K562 (cell line): ENCODE measurements at regions not wholly inside any gene's neighbourhood (a gene's known extent, or its start where the extent isn't known, plus 50 kb on each side); places are given as distances from the start of the nearest gene placed in this dataset.

Experiments used
- ATAC-seq: fragments of 200-7000 bp; cut with Tn5 transposase; 3 replicates; pipeline ENCODE4 v1.9.1; 2020; ENCODE audit warnings: moderate library complexity
- BruUV-seq: library from RNA; stranded (reverse); fragments of 400-500 nt; replicated peaks from 2 replicates; lab custom pipeline; 2021; lab: Mats Ljungman, UMichigan
- CTCF ChIA-PET: fragments of 300-600 bp; formaldehyde crosslinking; extraction: SDS; loops from one replicate; lab custom pipeline; 2021; ENCODE audit warnings: low intra/inter-chr PET ratio; lab: Yijun Ruan, JAX
- POLR2A ChIA-PET: fragments of 300-600, 350-650 bp; sonication (Branson Sonifier 250); formaldehyde crosslinking; extraction: SDS; loops from one replicate; lab custom pipeline; 2021; ENCODE audit warnings: antibody characterized with exemption, inconsistent platforms; lab: Yijun Ruan, JAX
- DNase-seq, 4 experiments: peaks; one replicate each; pipeline versions ENCODE4 v3.0.0 to v3.0.0-alpha.2; 2011 to 2018; ENCODE audit warnings: low spot score in 3 of 4, mixed read lengths in 3 of 4; ENCODE audit errors: extremely low read depth in 1 of 4
- FAIRE-seq: peaks from 2 replicates; lab custom pipeline; 2011; peaks lifted over from hg19 to GRCh38; lab: Jason Lieb, UNC
- H2AFZ ChIP-seq: 2 replicates; pipeline ENCODE4 v1.6.0; 2011; ENCODE audit warnings: low read depth, low read length, control low read depth, inconsistent platforms
- H3K27ac ChIP-seq: fragments of 200-600 bp; 3 replicates; pipeline ENCODE4 v1.8.0; 2011; ENCODE audit warnings: low read depth, mild to moderate bottlenecking, control low read depth, inconsistent platforms, low read length, moderate library complexity, mixed read lengths; ENCODE audit errors: extremely low read depth
- H3K27me3 ChIP-seq, 2 experiments: fragments of 300-600 bp in 1 of 2; 2 replicates in 1 of 2; 3 replicates in 1 of 2; pipeline versions ENCODE4 v1.6.0 to v1.8.0; 2011; ENCODE audit warnings: inconsistent platforms in 2 of 2, low read length in 2 of 2, mild to moderate bottlenecking in 1 of 2, mixed read lengths in 1 of 2, moderate library complexity in 1 of 2; ENCODE audit not compliant: control insufficient read depth in 2 of 2, insufficient read depth in 2 of 2
- H3K36me3 ChIP-seq: fragments of 300-600 bp; 3 replicates; pipeline ENCODE4 v1.8.0; 2011; ENCODE audit warnings: mild to moderate bottlenecking, low read length, inconsistent platforms; ENCODE audit not compliant: control insufficient read depth, insufficient read depth
- H3K4me1 ChIP-seq, 2 experiments: fragments of 200-600 bp in 1 of 2; replicated peaks in 1 of 2; 2 replicates in 1 of 2; 3 replicates in 1 of 2; pipeline versions ENCODE4 v1.5.1 to v1.8.0; 2011; ENCODE audit warnings: inconsistent platforms in 2 of 2, low read length in 2 of 2, mild to moderate bottlenecking in 1 of 2, mixed read lengths in 1 of 2, moderate library complexity in 1 of 2; ENCODE audit not compliant: control insufficient read depth in 2 of 2, insufficient read depth in 2 of 2
- H3K4me2 ChIP-seq: 2 replicates; pipeline ENCODE4 v1.6.1; 2011; ENCODE audit warnings: low read length, control low read depth, inconsistent platforms, mixed read lengths; ENCODE audit not compliant: insufficient read depth
- H3K4me3 ChIP-seq: fragments of 200-600 bp; sonication (generic), shearing (Covaris generic); 2 replicates; pipeline ENCODE4 v1.5.1; 2016; ENCODE audit warnings: control low read depth, inconsistent platforms
- H3K79me2 ChIP-seq: fragments of 200-600 bp; 3 replicates; pipeline ENCODE4 v1.8.0; 2011; ENCODE audit warnings: low read length, inconsistent platforms; ENCODE audit not compliant: control insufficient read depth, insufficient read depth
- H3K9ac ChIP-seq, 2 experiments: 2 replicates each; pipeline versions ENCODE4 v1.6.0 to v1.6.1; 2011; ENCODE audit warnings: low read depth in 2 of 2, low read length in 2 of 2, control low read depth in 1 of 2, inconsistent platforms in 1 of 2, mild to moderate bottlenecking in 1 of 2, mixed read lengths in 1 of 2; ENCODE audit not compliant: insufficient read depth in 1 of 2
- H3K9me1 ChIP-seq: one replicate; pipeline ENCODE4 v1.6.0; 2011; ENCODE audit warnings: inconsistent platforms, mild to moderate bottlenecking, low read length, moderate library complexity; ENCODE audit not compliant: control insufficient read depth, insufficient read depth
- H3K9me3 ChIP-seq: replicated peaks from 2 replicates; pipeline ENCODE4 v1.5.1; 2011; ENCODE audit warnings: low read depth, low read length, inconsistent platforms; ENCODE audit not compliant: control insufficient read depth, insufficient read depth
- H4K20me1 ChIP-seq: replicated peaks from 2 replicates; pipeline ENCODE4 v1.6.1; 2011; ENCODE audit warnings: low read length, inconsistent platforms, mixed read lengths; ENCODE audit not compliant: control insufficient read depth, insufficient read depth
- CEBPB ChIP-seq: fragments of 450-650 bp; IDR thresholded peaks from 2 replicates; pipeline ENCODE4 v1.6.1; 2016; ENCODE audit warnings: missing genetic modification characterization, missing compliant biosample characterization
- CLOCK ChIP-seq: fragments of 250-450 bp; sonication (Bioruptor Pico); IDR thresholded peaks from 2 replicates; pipeline ENCODE4 v1.4.0; 2020; ENCODE audit warnings: mild to moderate bottlenecking, moderate library complexity, borderline replicate concordance
- LARP7 ChIP-seq: fragments of 450-650 bp; IDR thresholded peaks from 2 replicates; pipeline ENCODE4 v1.6.1; 2016
- SAFB ChIP-seq: fragments of 200-400 bp; formaldehyde crosslinking; IDR thresholded peaks from 2 replicates; pipeline ENCODE4 v1.6.1; 2017; ENCODE audit warnings: low read depth, low read length, borderline replicate concordance
- ZNF165 ChIP-seq: fragments of 250-450 bp; sonication (Bioruptor Pico); IDR thresholded peaks from 2 replicates; pipeline ENCODE4 v1.4.0; 2020; ENCODE audit warnings: borderline replicate concordance
- ZNF280B ChIP-seq: fragments of 250-450 bp; sonication (Bioruptor Pico); IDR thresholded peaks from 2 replicates; pipeline ENCODE4 v1.5.1; 2021; ENCODE audit warnings: mild to moderate bottlenecking
- ZNF398 ChIP-seq: fragments of 250-450 bp; sonication (Bioruptor Pico); IDR thresholded peaks from 2 replicates; pipeline ENCODE4 v1.8.0; 2021; ENCODE audit warnings: moderate library complexity, mild to moderate bottlenecking, inconsistent platforms
- ZNF57 ChIP-seq: fragments of 450-650 bp; formaldehyde crosslinking; IDR thresholded peaks from 2 replicates; pipeline ENCODE4 v1.4.0; 2020; ENCODE audit warnings: mild to moderate bottlenecking, moderate library complexity
- WGBS: fragments of 100-300 bp; shearing (Covaris generic); methylation state at CpG from one replicate; pipeline ENCODE4 v1.1.6; 2016; ENCODE audit warnings: low coverage, mixed read lengths; ENCODE audit not compliant: insufficient coverage; ENCODE audit errors: missing lambda C conversion rate; 5-methylcytosine and 5-hydroxymethylcytosine counted together
- in situ Hi-C: fragments of 300-500 bp; cut with MboI; formaldehyde crosslinking; loops from 4 replicates; pipeline ENCODE4 v1.15.0; 2018; ENCODE audit warnings: inconsistent platforms, mixed read lengths
- intact Hi-C: fragments of 100-400 bp; cut with micrococcal nuclease; formaldehyde crosslinking; loops from 2 replicates; pipeline ENCODE4 v1.14.2; 2022

GRCh38 chr5:27316271-27316650, 277.9 kb upstream of the CDH9 start:
- no peaks in the 10 kb centered on the region for H3K9me3 ChIP-seq
- no peak overlapping the region for H3K4me3 ChIP-seq
- ChIA-PET CTCF (no interaction called here), POLR2A (no interaction called here)
- no peak overlapping the region for H2AFZ ChIP-seq
- TF ChIP-seq SAFB = no peak
- TF ChIP-seq ZNF57 (CRISPR knock-in tag) = no peak
- no peak for TF ChIP-seq LARP7
- no peak for TF ChIP-seq ZNF165 (CRISPR knock-in tag)
- TF ChIP-seq ZNF280B (CRISPR knock-in tag) = no peak
- TF ChIP-seq CLOCK (CRISPR knock-in tag) = no peak
- no peak for TF ChIP-seq CEBPB
- TF ChIP-seq ZNF398 (CRISPR knock-in tag) = no peak
- no peaks in the 10 kb centered on the region for H3K79me2 ChIP-seq
- no peak overlapping the region for H3K9ac ChIP-seq
- in situ Hi-C loops (no loop called here), intact Hi-C loops (no loop called here)
- DNase-seq = no peak
- BruUV-seq = no TSS peak
- H3K4me2 ChIP-seq = no peak overlapping the region
- no peaks in the 10 kb centered on the region for H3K27me3 ChIP-seq
- FAIRE-seq = no peak
- no peak for ATAC-seq
- 13% methylated on average over 2 of the region's 2 CpGs for WGBS
- H3K9me1 ChIP-seq = no peaks in the 10 kb centered on the region
- H4K20me1 ChIP-seq = no peaks in the 10 kb centered on the region
- H3K4me1 ChIP-seq = no peaks in the 10 kb centered on the region
- no peak overlapping the region for H3K27ac ChIP-seq
- no peaks in the 10 kb centered on the region for H3K36me3 ChIP-seq
